Suprapubic skin (tissue), 4 donors: ENCODE measurements at regions not wholly inside any gene's neighbourhood (a gene's known extent, or its start where the extent isn't known, plus 50 kb on each side); places are given as distances from the start of the nearest gene placed in this dataset.

Experiments
- CTCF ChIP-seq, 2 donors: fragments of 200-600 bp in 1 of 2; fragments of 450-650 bp in 1 of 2; sonication (generic) in 1 of 2; IDR thresholded peaks; one replicate each; pipeline ENCODE4 v1.5.1; 2016 to 2019; ENCODE audit warnings: antibody characterized with exemption in 2 of 2, mild to moderate bottlenecking in 1 of 2, moderate library complexity in 1 of 2
- EP300 ChIP-seq: sonication (generic); formaldehyde crosslinking; IDR thresholded peaks from one replicate; pipeline ENCODE4 v1.6.1; 2017; ENCODE audit warnings: antibody characterized with exemption
- POLR2A ChIP-seq, 2 donors: fragments of 450-650 bp; IDR thresholded peaks; one replicate each; pipeline ENCODE4 v1.6.1; 2017; ENCODE audit warnings: antibody characterized with exemption in 2 of 2, mild to moderate bottlenecking in 2 of 2, moderate library complexity in 2 of 2
- POLR2AphosphoS5 ChIP-seq, 3 donors: sonication (generic); formaldehyde crosslinking; IDR thresholded peaks; one replicate each; pipeline ENCODE4 v1.6.1; 2017; ENCODE audit warnings: antibody characterized with exemption in 3 of 3

DNA sequence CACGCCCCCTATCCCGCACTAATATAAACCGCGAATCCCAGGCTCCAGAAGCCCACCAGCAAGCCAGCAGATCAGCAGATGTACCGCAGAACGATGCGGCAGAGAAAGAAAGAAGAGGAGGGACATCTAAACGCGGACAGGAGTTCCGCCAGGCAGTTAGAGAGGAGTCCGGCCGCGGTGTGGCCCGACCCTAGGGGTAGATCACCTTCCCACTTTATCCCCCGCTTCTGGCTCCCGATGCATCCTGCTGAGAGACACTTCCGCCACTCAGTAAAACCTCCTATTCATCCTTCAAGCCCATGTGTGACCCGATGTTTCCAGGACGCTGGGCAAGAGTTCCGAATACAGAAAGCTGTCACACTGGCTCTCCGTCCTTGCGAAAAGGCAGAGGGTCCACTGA lies 1046.8 kb downstream of the SLITRK5 start:
- no peak for TF ChIP-seq POLR2AphosphoS5 (IDR thresholded peaks at IDR 0.05)
- no peak for TF ChIP-seq POLR2A (IDR thresholded peaks at IDR 0.05)
- no peak for TF ChIP-seq CTCF (IDR thresholded peaks at IDR 0.05)
- no peak for TF ChIP-seq EP300
